COLO668 (cell line): ENCODE measurements at regions not wholly inside any gene's neighbourhood (a gene's known extent, or its start where the extent isn't known, plus 50 kb on each side); places are given as distances from the start of the nearest gene placed in this dataset.

ENCODE experiments used
- DNase-seq: peaks from one replicate; lab custom pipeline; 2025; ENCODE audit not compliant: unreplicated experiment; lab: John Stamatoyannopoulos, UW

- DNase-seq = no peak
Measured at GRCh38 chr18:77815666-77816338, 566.2 kb downstream of the GALR1 start.

GRCh38 chr18:77818328-77818727, 568.7 kb downstream of the GALR1 start:
- DNase-seq = no peak

- DNase-seq = no peak
Measured at GRCh38 chr18:77820472-77820871, 570.8 kb downstream of the GALR1 start.

GRCh38 chr18:77821892-77822291, 572.2 kb downstream of the GALR1 start:
- no peak for DNase-seq

- no peak for DNase-seq
Measured at GRCh38 chr18:77822632-77823031, 573.0 kb downstream of the GALR1 start.

- no peak for DNase-seq
Measured at GRCh38 chr18:77833807-77834206, 584.2 kb downstream of the GALR1 start.

GRCh38 chr18:77851802-77852201, 602.2 kb downstream of the GALR1 start:
- DNase-seq = no peak

GRCh38 chr18:77853859-77854258, 604.2 kb downstream of the GALR1 start:
- DNase-seq = no peak

- DNase-seq = peak; percentile 81
Measured at GRCh38 chr18:77857678-77858655, 608.3 kb downstream of the GALR1 start.

GRCh38 chr18:77859634-77860033, 610.0 kb downstream of the GALR1 start:
- DNase-seq = no peak

GRCh38 chr18:77862066-77862757, 612.6 kb downstream of the GALR1 start:
- DNase-seq = no peak

GRCh38 chr18:77865853-77866252, 616.2 kb downstream of the GALR1 start:
- no peak for DNase-seq

- no peak for DNase-seq
Measured at GRCh38 chr18:77866351-77866750, 616.7 kb downstream of the GALR1 start.

- DNase-seq = no peak
Measured at GRCh38 chr18:77870199-77870598, 620.6 kb downstream of the GALR1 start.

GRCh38 chr18:77870894-77871293, 621.2 kb downstream of the GALR1 start:
- DNase-seq = no peak

- no peak for DNase-seq
Measured at GRCh38 chr18:77872166-77872565, 622.5 kb downstream of the GALR1 start.

GRCh38 chr18:77876319-77876865, 626.7 kb downstream of the GALR1 start:
- DNase-seq = no peak

- DNase-seq = no peak
Measured at GRCh38 chr18:77879829-77880228, 630.2 kb downstream of the GALR1 start.

GRCh38 chr18:77884454-77884853, 634.8 kb downstream of the GALR1 start:
- DNase-seq = no peak

- DNase-seq = no peak
Measured at GRCh38 chr18:77894060-77894459, 644.4 kb downstream of the GALR1 start.

- DNase-seq = no peak
Measured at GRCh38 chr18:77895250-77895649, 645.6 kb downstream of the GALR1 start.
